ENCODE measurements at regions not wholly inside any gene's neighbourhood (a gene's known extent, or its start where the extent isn't known, plus 50 kb on each side); places are given as distances from the start of the nearest gene placed in this dataset.

DNA sequence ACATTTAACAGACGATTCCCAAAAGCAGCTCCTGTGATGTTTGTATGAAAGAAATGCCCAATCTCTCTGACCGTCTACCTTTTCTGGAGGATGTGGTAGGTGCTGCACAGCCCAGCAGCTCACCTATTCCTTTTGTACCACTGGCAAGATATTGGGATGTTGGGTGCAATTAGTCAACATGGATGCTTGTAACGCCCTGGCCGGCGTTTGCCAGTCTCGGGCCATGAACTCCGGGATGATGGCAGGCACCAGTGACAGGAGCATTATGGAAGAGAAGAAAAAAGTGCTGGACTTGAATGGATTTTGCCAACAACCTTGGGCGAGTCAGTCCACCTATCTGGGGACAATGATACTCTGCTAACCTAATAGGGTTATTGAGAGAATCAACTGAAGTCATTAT lies 69.0 kb upstream of the ZNF438 start:
- H3K27ac ChIP-seq: peak overlapping the region; percentile 12 to 13
- DNase-seq (ENCODE audit: low spot score) (no peak), ATAC-seq (ENCODE audit: insufficient number of reproducible peaks, low FRiP score, low read depth) (no peak)

DNA sequence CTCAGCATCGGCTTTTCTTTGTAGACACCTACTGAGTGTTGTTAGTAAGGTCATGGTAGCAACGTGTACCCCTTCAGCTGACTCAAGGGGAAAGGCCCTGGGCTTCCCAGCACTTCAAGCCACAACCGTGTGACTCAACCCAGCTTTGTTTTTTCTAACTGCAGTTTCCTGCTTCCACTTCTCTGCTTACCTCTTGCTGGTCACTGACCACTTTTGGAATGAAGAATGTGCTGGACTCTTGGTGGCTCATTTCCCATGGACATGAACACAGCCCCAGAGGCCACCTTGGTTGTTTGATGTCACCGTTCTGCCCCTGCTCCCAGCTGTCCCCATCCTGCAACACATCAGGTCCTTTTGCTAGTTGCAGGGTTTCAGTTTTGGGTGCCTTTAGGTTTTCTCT lies 69.5 kb upstream of the ZNF438 start:
- Histone ChIP-seq H3K9me3 (no peaks in the 10 kb centered on the region), H3K27me3 (replicated peaks; ENCODE audit: insufficient read depth) (no peaks in the 10 kb centered on the region), H3K4me1 (ENCODE audit: control insufficient read depth in 1 of 2, low read depth in 2 of 2) (peaks cover 3 to 44% of the 10 kb centered on the region in 2 donors), H3K27ac (peak overlapping the region; percentile 13 to 34), H3K36me3 (no peaks in the 10 kb centered on the region), H3K4me3 (no peak overlapping the region)
- peak; percentile 78 for ATAC-seq (ENCODE audit: insufficient number of reproducible peaks, low FRiP score, low read depth)
- DNase-seq (ENCODE audit: low spot score): no peak
- TF ChIP-seq, protein P1, sequence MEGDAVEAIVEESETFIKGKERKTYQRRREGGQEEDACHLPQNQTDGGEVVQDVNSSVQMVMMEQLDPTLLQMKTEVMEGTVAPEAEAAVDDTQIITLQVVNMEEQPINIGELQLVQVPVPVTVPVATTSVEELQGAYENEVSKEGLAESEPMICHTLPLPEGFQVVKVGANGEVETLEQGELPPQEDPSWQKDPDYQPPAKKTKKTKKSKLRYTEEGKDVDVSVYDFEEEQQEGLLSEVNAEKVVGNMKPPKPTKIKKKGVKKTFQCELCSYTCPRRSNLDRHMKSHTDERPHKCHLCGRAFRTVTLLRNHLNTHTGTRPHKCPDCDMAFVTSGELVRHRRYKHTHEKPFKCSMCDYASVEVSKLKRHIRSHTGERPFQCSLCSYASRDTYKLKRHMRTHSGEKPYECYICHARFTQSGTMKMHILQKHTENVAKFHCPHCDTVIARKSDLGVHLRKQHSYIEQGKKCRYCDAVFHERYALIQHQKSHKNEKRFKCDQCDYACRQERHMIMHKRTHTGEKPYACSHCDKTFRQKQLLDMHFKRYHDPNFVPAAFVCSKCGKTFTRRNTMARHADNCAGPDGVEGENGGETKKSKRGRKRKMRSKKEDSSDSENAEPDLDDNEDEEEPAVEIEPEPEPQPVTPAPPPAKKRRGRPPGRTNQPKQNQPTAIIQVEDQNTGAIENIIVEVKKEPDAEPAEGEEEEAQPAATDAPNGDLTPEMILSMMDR (IDR thresholded peaks at IDR 0.05): no peak

More for the DNA sequence above, 69.0 kb upstream of the ZNF438 start:
- TF ChIP-seq, protein P1 (IDR thresholded peaks at IDR 0.05): no peak
- Histone ChIP-seq H3K27me3 (replicated peaks; ENCODE audit: insufficient read depth) (no peaks in the 10 kb centered on the region), H3K4me3 (no peak overlapping the region), H3K9me3 (no peaks in the 10 kb centered on the region), H3K36me3 (no peaks in the 10 kb centered on the region), H3K4me1 (ENCODE audit: control insufficient read depth in 1 of 2, low read depth in 2 of 2) (peaks cover 3 to 44% of the 10 kb centered on the region in 2 donors)

DNA sequence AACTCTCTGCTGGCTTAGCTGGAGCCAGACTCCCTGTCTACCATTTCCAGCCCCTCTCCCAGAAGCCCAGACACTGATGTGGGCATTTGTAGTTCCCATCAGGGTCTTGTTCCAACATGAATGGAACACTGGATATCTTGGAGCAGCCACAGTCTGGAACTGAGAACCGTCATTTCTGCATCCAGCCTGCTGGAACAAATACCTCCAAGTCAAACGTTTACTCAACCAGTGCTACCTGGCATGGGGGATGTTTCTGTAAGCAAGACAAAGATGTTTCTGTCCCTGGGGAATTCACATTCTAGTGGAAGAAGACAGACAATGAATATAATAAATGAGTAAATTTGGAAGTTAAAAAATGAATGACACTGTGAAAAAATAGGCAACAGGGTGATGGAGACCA lies 70.8 kb upstream of the ZNF438 start:
- TF ChIP-seq, protein P1 (IDR thresholded peaks at IDR 0.05): no peak
- peaks cover 3 to 41% of the 10 kb centered on the region in 2 donors for H3K4me1 ChIP-seq (ENCODE audit: control insufficient read depth in 1 of 2, low read depth in 2 of 2)
- H3K4me3 ChIP-seq: no peak overlapping the region
- H3K9me3 ChIP-seq: no peaks in the 10 kb centered on the region
- no peak overlapping the region for H3K27ac ChIP-seq
- no peaks in the 10 kb centered on the region for H3K36me3 ChIP-seq
- ATAC-seq (ENCODE audit: insufficient number of reproducible peaks, low FRiP score, low read depth) (no peak), DNase-seq (ENCODE audit: low spot score) (no peak)
- H3K27me3 ChIP-seq (replicated peaks; ENCODE audit: insufficient read depth): no peaks in the 10 kb centered on the region

DNA sequence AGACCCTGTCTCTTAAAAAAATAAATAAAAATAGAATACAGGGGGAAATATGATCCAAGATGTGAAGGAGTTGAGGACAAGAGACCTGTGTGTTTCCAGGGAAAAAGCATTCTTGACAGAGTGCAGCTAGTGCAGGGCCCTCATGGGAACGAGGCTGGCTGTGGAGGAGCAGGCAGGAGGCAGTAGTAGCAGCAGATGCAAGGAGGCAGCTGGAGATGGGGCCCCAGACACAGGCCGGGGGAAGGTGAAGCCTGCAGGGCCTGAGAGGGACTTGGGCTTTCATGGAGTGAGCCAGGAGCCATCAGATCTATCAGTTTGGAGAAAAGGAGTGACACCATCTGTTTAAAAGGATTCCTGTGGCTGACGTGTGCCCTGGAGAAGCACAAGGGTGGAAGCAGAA lies 71.4 kb upstream of the ZNF438 start:
- Histone ChIP-seq H3K27me3 (replicated peaks; ENCODE audit: insufficient read depth) (no peaks in the 10 kb centered on the region), H3K27ac (no peak overlapping the region), H3K36me3 (no peaks in the 10 kb centered on the region), H3K9me3 (no peaks in the 10 kb centered on the region), H3K4me1 (ENCODE audit: control insufficient read depth in 1 of 2, low read depth in 2 of 2) (peaks cover 3 to 34% of the 10 kb centered on the region in 2 donors), H3K4me3 (no peak overlapping the region)
- TF ChIP-seq, protein P1 (IDR thresholded peaks at IDR 0.05): no peak
- ATAC-seq (ENCODE audit: insufficient number of reproducible peaks, low FRiP score, low read depth) (no peak), DNase-seq (ENCODE audit: low spot score) (no peak)

DNA sequence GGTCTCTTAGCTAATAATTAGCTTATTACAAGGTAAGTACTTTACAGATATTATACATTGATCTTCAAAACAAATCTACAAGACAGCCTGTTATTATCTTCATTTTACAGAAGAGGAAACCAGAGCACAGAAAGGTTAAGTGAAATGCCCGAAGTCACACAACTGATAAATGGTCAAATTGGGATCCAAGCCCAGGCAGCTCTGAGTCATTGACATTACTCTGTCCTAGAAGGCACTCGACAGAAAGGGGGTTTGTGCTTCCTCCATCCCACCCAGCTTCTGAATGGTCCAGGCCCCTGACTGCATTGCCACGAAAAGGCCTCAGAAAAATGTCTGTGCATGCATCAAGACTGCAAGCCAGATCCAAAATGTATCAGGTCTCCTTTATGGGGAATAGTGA lies 81.3 kb upstream of the ZNF438 start:
- Histone ChIP-seq H3K4me3 (no peak overlapping the region), H3K27ac (no peak overlapping the region), H3K27me3 (replicated peaks; ENCODE audit: insufficient read depth) (no peaks in the 10 kb centered on the region), H3K4me1 (ENCODE audit: control insufficient read depth in 1 of 2, low read depth in 2 of 2) (peaks cover 0 to under 1% of the 10 kb centered on the region in 2 donors), H3K9me3 (no peaks in the 10 kb centered on the region), H3K36me3 (no peaks in the 10 kb centered on the region)
- TF ChIP-seq, protein P1 (IDR thresholded peaks at IDR 0.05): no peak
- DNase-seq (ENCODE audit: low spot score): no peak
- ATAC-seq (ENCODE audit: insufficient number of reproducible peaks, low FRiP score, low read depth): no peak

Data from thoracic aorta (tissue), 2 donors.